Spleen (tissue), 11 donors: ENCODE measurements at regions not wholly inside any gene's neighbourhood (a gene's known extent, or its start where the extent isn't known, plus 50 kb on each side); places are given as distances from the start of the nearest gene placed in this dataset.

Experiments
- DNase-seq: peaks from one replicate; pipeline ENCODE4 v3.0.0-alpha.2; 2020
- H3K27ac ChIP-seq, 8 donors: fragments of 200-600 bp; sonication (generic) in 7 of 8; 1 replicate in 4 of 8; 2 replicates in 4 of 8; pipeline versions ENCODE4 v1.5.0 to v1.8.0; 2016 to 2021; ENCODE audit warnings: inconsistent platforms in 4 of 8, mild to moderate bottlenecking in 4 of 8, moderate library complexity in 1 of 8
- H3K27me3 ChIP-seq, 7 donors: fragments of 200-600 bp; sonication (generic) in 6 of 7; replicated peaks in 1 of 7; 1 replicate in 4 of 7; 2 replicates in 3 of 7; pipeline versions ENCODE4 v1.5.0 to v1.8.0; 2016 to 2021; ENCODE audit warnings: inconsistent platforms in 3 of 7, mild to moderate bottlenecking in 1 of 7
- H3K36me3 ChIP-seq, 6 donors: fragments of 200-600 bp; sonication (generic) in 5 of 6; 1 replicate in 4 of 6; 2 replicates in 2 of 6; pipeline versions ENCODE4 v1.5.0 to v1.8.0; 2016 to 2021; ENCODE audit warnings: inconsistent platforms in 2 of 6
- H3K4me1 ChIP-seq, 6 donors: fragments of 200-600 bp; sonication (generic) in 5 of 6; 1 replicate in 3 of 6; 2 replicates in 3 of 6; pipeline versions ENCODE4 v1.5.0 to v1.8.0; 2016 to 2021; ENCODE audit warnings: inconsistent platforms in 3 of 6
- H3K4me3 ChIP-seq, 8 donors: fragments of 200-600 bp; sonication (generic) in 7 of 8; 1 replicate in 4 of 8; 2 replicates in 4 of 8; pipeline versions ENCODE4 v1.5.0 to v1.8.0; 2016 to 2021; ENCODE audit warnings: inconsistent platforms in 4 of 8, mild to moderate bottlenecking in 4 of 8, moderate library complexity in 2 of 8
- H3K9me3 ChIP-seq, 8 donors: fragments of 200-600 bp; sonication (generic) in 7 of 8; 1 replicate in 4 of 8; 2 replicates in 4 of 8; pipeline versions ENCODE4 v1.5.0 to v1.8.0; 2016 to 2021; ENCODE audit warnings: inconsistent platforms in 4 of 8
- CTCF ChIP-seq, 11 experiments: fragments of 200-600 bp in 7 of 11; fragments of 450-650 bp in 4 of 11; sonication (generic) in 4 of 11; IDR thresholded peaks in 8 of 11; conservative IDR thresholded peaks in 3 of 11; 1 replicate in 7 of 11; 2 replicates in 4 of 11; pipeline versions ENCODE4 v1.4.0 to v1.8.0; 2016 to 2021; ENCODE audit warnings: antibody characterized with exemption in 11 of 11, inconsistent platforms in 4 of 11, mild to moderate bottlenecking in 1 of 11
- POLR2A ChIP-seq, 3 donors: fragments of 450-650 bp; IDR thresholded peaks; one replicate each; pipeline ENCODE4 v1.5.1; 2017; ENCODE audit warnings: antibody characterized with exemption in 3 of 3, mild to moderate bottlenecking in 1 of 3
- POLR2AphosphoS5 ChIP-seq, 3 donors: sonication (generic); formaldehyde crosslinking; IDR thresholded peaks; one replicate each; pipeline ENCODE4 v1.5.1; 2017; ENCODE audit warnings: antibody characterized with exemption in 3 of 3
- WGBS, 5 donors: extraction: QIAGEN DNeasy Blood & Tissue Kit in 3 of 5; methylation state at CpG; one replicate each; pipeline versions ENCODE4 v1.1.5 to v1.1.7; 2013 to 2018; 5-methylcytosine and 5-hydroxymethylcytosine counted together
- intact Hi-C: fragments of 100-400 bp; cut with DNase I; formaldehyde crosslinking; loops from one replicate; pipeline ENCODE4 v1.15.0; 2023; ENCODE audit warnings: low total_unique reads
- donor health status: healthy with polysubstance abuse.
- donor health status: DM: no; HTN: no; CAD: no; lungs with moderate emphysema.
- donor health status: DM: no; HTN: no; CAD: no.
- donor health status: Bipolar disorder and iron deficiency.
- donor health status: healthy.
- donor health status: DM: no; HTN: no; CAD: no.
- donor health status: DM: yes; HTN: yes; CAD: no.

- intact Hi-C loops = no loop called here
- Histone ChIP-seq H3K4me3 (no peak overlapping the region), H3K27ac (no peak overlapping the region), H3K9me3 (no peaks in the 10 kb centered on the region), H3K36me3 (no peaks in the 10 kb centered on the region), H3K4me1 (no peaks in the 10 kb centered on the region), H3K27me3 (no peaks in the 10 kb centered on the region)
- TF ChIP-seq POLR2A (IDR thresholded peaks at IDR 0.05) (no peak), CTCF (IDR thresholded peaks at IDR 0.05 in 8 of 11, conservative IDR thresholded peaks at IDR 0.05 in 3 of 11) (no peak), POLR2AphosphoS5 (IDR thresholded peaks at IDR 0.05) (no peak)
- DNase-seq = no peak
- WGBS, 5 donors = 77 to 90% (median 82%) methylated on average over 7 of the region's 7 CpGs
Observed at GRCh38 chr2:234252772-234253171, 202.3 kb downstream of the SPP2 start.

- no peaks in the 10 kb centered on the region for H3K27me3 ChIP-seq
- H3K4me1 ChIP-seq = no peaks in the 10 kb centered on the region
- no peak overlapping the region for H3K27ac ChIP-seq
- no peaks in the 10 kb centered on the region for H3K9me3 ChIP-seq
- no peak for DNase-seq
- H3K4me3 ChIP-seq = no peak overlapping the region
- 67 to 79% (median 73%) methylated on average over 8 of the region's 8 CpGs for WGBS, 5 donors
- TF ChIP-seq POLR2A (IDR thresholded peaks at IDR 0.05) (no peak), CTCF (IDR thresholded peaks at IDR 0.05 in 8 of 11, conservative IDR thresholded peaks at IDR 0.05 in 3 of 11) (no peak), POLR2AphosphoS5 (IDR thresholded peaks at IDR 0.05) (no peak)
- H3K36me3 ChIP-seq = no peaks in the 10 kb centered on the region
- intact Hi-C loops = no loop called here
Observed at GRCh38 chr2:234251326-234252271, 201.1 kb downstream of the SPP2 start.

- H3K4me3 ChIP-seq = no peak overlapping the region
Observed at GRCh38 chr2:234250926-234251325, 200.4 kb downstream of the SPP2 start.

More at GRCh38 chr2:234250926-234251325, 200.4 kb downstream of the SPP2 start:
- H3K27me3 ChIP-seq = no peaks in the 10 kb centered on the region
- H3K27ac ChIP-seq = no peak overlapping the region
- no peaks in the 10 kb centered on the region for H3K9me3 ChIP-seq
- 66 to 76% (median 70%) methylated on average over 2 of the region's 2 CpGs for WGBS, 5 donors
- DNase-seq = no peak
- no peaks in the 10 kb centered on the region for H3K36me3 ChIP-seq
- intact Hi-C loops = no loop called here
- H3K4me1 ChIP-seq = no peaks in the 10 kb centered on the region
- TF ChIP-seq CTCF (IDR thresholded peaks at IDR 0.05 in 8 of 11, conservative IDR thresholded peaks at IDR 0.05 in 3 of 11) (no peak), POLR2AphosphoS5 (IDR thresholded peaks at IDR 0.05) (no peak), POLR2A (IDR thresholded peaks at IDR 0.05) (no peak)
